GM06990 (cell line): ENCODE measurements at regions not wholly inside any gene's neighbourhood (a gene's known extent, or its start where the extent isn't known, plus 50 kb on each side); places are given as distances from the start of the nearest gene placed in this dataset.
"Not testable (repeated sequence)": the region's sequence is repeated elsewhere in the genome, so short reads cannot be mapped to it uniquely, and the experiment has no call there.

Source experiments
- DNase-seq: peaks from one replicate; pipeline ENCODE4 v3.0.0-alpha.2; 2011; ENCODE audit not compliant: insufficient read length; ENCODE audit errors: extremely low read depth
- H3K27me3 ChIP-seq: replicated peaks from 2 replicates; pipeline ENCODE4 v1.6.0; 2011; ENCODE audit warnings: low read length; ENCODE audit not compliant: control insufficient read depth, insufficient read depth
- H3K36me3 ChIP-seq: 2 replicates; pipeline ENCODE4 v1.5.1; 2011; ENCODE audit warnings: low read length; ENCODE audit not compliant: control insufficient read depth, insufficient read depth
- H3K4me3 ChIP-seq: replicated peaks from 2 replicates; pipeline ENCODE4 v1.5.1; 2011; ENCODE audit warnings: low read depth, mild to moderate bottlenecking, control low read depth, low read length
- TF ChIP-seq, protein P1 (sequence below): IDR thresholded peaks from 2 replicates; pipeline ENCODE4 v1.5.1; 2011; ENCODE audit warnings: low read length, control low read depth, mild to moderate bottlenecking, inconsistent platforms; ENCODE audit not compliant: insufficient read depth, poor library complexity, severe bottlenecking

- H3K27me3 ChIP-seq = no peaks in the 10 kb centered on the region
- H3K4me3 ChIP-seq = no peak overlapping the region
Observed at GRCh38 chr13:109998684-109999533, 212.5 kb upstream of the IRS2 start.

GRCh38 chr13:109998037-109998436 is 211.7 kb upstream of the IRS2 start:
- H3K27me3 ChIP-seq = no peaks in the 10 kb centered on the region
- no peak for DNase-seq
- no peak overlapping the region for H3K4me3 ChIP-seq
- TF ChIP-seq, protein P1, sequence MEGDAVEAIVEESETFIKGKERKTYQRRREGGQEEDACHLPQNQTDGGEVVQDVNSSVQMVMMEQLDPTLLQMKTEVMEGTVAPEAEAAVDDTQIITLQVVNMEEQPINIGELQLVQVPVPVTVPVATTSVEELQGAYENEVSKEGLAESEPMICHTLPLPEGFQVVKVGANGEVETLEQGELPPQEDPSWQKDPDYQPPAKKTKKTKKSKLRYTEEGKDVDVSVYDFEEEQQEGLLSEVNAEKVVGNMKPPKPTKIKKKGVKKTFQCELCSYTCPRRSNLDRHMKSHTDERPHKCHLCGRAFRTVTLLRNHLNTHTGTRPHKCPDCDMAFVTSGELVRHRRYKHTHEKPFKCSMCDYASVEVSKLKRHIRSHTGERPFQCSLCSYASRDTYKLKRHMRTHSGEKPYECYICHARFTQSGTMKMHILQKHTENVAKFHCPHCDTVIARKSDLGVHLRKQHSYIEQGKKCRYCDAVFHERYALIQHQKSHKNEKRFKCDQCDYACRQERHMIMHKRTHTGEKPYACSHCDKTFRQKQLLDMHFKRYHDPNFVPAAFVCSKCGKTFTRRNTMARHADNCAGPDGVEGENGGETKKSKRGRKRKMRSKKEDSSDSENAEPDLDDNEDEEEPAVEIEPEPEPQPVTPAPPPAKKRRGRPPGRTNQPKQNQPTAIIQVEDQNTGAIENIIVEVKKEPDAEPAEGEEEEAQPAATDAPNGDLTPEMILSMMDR = no peak
- no peaks in the 10 kb centered on the region for H3K36me3 ChIP-seq

More at GRCh38 chr13:109998684-109999533, 212.5 kb upstream of the IRS2 start:
- TF ChIP-seq, protein P1 = no peak
- H3K36me3 ChIP-seq = no peaks in the 10 kb centered on the region
- no peak for DNase-seq

DNA sequence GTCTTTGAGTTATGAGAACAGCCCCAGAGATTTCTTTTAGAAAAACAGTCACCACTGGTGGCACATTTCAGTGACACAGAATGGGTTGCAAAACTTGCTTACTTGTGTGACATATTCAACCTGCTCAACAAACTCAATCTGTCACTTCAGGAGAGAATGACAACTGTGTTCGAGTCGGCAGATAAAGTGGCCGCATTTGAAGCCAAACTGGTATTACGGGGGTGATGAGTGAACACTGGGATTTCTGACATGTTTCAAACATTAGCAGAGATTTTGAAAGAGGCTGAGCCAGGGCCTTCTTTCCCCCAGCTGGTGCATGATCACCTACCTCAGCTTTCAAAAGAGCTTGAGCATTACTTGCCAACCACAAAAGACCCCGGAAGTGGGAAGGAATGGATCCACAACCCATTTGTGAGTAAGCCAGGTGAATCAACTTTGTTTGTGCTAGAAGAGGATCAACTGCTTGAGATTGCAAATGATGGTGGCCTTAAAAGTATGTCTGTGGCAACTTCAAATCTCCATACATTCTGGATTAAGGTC is 210.7 kb upstream of the IRS2 start:
- H3K4me3 ChIP-seq, H3K36me3 ChIP-seq, H3K27me3 ChIP-seq, DNase-seq: not testable (repeated sequence)

- DNase-seq = no peak
- Histone ChIP-seq H3K27me3 (no peaks in the 10 kb centered on the region), H3K4me3 (no peak overlapping the region), H3K36me3 (no peaks in the 10 kb centered on the region)
- TF ChIP-seq, protein P1 = no peak
Observed at GRCh38 chr13:109996404-109996960, 210.1 kb upstream of the IRS2 start.

- Histone ChIP-seq H3K36me3 (no peaks in the 10 kb centered on the region), H3K27me3 (no peaks in the 10 kb centered on the region), H3K4me3 (no peak overlapping the region)
- TF ChIP-seq, protein P1 = no peak
- no peak for DNase-seq
Observed at GRCh38 chr13:109995578-109995977, 209.2 kb upstream of the IRS2 start.

GRCh38 chr13:109990296-109990695 is 203.9 kb upstream of the IRS2 start:
- H3K27me3 ChIP-seq = no peaks in the 10 kb centered on the region
- no peak for DNase-seq
- no peak overlapping the region for H3K4me3 ChIP-seq
- TF ChIP-seq, protein P1 = no peak
- no peaks in the 10 kb centered on the region for H3K36me3 ChIP-seq
